Stimulated activated naive B cell treated with anti-CD40 and anti-IgM and Interleukin-4, amounts not matched to agents 10 μg/mL and 1 μg/mL and 100 μg/mL, for 72 hours (primary cell): ENCODE measurements at regions not wholly inside any gene's neighbourhood (a gene's known extent, or its start where the extent isn't known, plus 50 kb on each side); places are given as distances from the start of the nearest gene placed in this dataset.
A peak's percentile ranks its signal among the peaks of the same experiment; 100 is the strongest.

Source experiments
- ATAC-seq, 2 donors: fragments of 150-1000 bp; cut with Tn5 transposase; replicated peaks; 2 replicates each; pipeline ENCODE4 v1.10.0; 2021; ENCODE audit warnings: moderate library complexity in 1 of 2
- DNase-seq: peaks from one replicate; pipeline ENCODE4 v3.0.0; 2021
- H3K27ac Mint-ChIP-seq: one replicate; pipeline ENCODE4 v1.8.0; 2022; ENCODE audit warnings: mild to moderate bottlenecking, mixed read lengths
- H3K27me3 Mint-ChIP-seq, 2 donors: one replicate each; pipeline ENCODE4 v1.8.0; 2022; ENCODE audit warnings: mixed read lengths in 2 of 2
- H3K36me3 Mint-ChIP-seq, 2 donors: one replicate each; pipeline ENCODE4 v1.8.0; 2022; ENCODE audit warnings: mixed read lengths in 2 of 2, mild to moderate bottlenecking in 1 of 2
- H3K4me1 Mint-ChIP-seq, 2 donors: one replicate each; pipeline ENCODE4 v1.8.0; 2022; ENCODE audit warnings: mixed read lengths in 2 of 2, mild to moderate bottlenecking in 1 of 2
- H3K4me3 Mint-ChIP-seq, 2 donors: one replicate each; pipeline ENCODE4 v1.8.0; 2022; ENCODE audit warnings: mild to moderate bottlenecking in 2 of 2, mixed read lengths in 2 of 2, moderate library complexity in 1 of 2
- H3K9me3 Mint-ChIP-seq, 2 donors: one replicate each; pipeline ENCODE4 v1.8.0; 2022; ENCODE audit warnings: mixed read lengths in 2 of 2, mild to moderate bottlenecking in 1 of 2

DNA sequence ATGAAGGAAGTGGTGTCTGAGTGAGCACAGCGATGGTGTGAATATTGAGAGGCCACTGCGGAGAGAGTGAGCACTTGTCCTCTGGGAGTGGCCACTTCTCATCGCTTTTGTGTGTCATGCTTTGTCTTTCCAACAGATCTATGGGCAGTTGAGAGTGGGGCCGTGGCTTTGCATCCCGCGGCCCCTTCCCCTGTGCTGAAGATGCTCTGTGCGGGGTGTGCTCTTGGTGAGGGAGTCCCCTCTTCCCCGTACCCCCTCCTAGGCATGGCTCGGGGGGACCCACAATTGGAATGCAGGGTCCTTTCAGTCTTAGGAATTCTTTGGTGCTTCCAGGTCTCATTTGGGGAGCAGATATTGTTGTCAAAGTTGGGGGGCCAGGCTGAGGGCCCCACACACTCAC is 197.3 kb upstream of the WSCD1 start:
- Mint-ChIP-seq H3K36me3 (no peaks in the 10 kb centered on the region), H3K4me3 (no peak overlapping the region), H3K4me1 (peaks cover 0 to 1% of the 10 kb centered on the region in 2 donors), H3K27ac (no peak overlapping the region), H3K9me3 (no peaks in the 10 kb centered on the region), H3K27me3 (peaks cover 24 to 35% of the 10 kb centered on the region in 2 donors)
- no peak for DNase-seq
- ATAC-seq = no peak

DNA sequence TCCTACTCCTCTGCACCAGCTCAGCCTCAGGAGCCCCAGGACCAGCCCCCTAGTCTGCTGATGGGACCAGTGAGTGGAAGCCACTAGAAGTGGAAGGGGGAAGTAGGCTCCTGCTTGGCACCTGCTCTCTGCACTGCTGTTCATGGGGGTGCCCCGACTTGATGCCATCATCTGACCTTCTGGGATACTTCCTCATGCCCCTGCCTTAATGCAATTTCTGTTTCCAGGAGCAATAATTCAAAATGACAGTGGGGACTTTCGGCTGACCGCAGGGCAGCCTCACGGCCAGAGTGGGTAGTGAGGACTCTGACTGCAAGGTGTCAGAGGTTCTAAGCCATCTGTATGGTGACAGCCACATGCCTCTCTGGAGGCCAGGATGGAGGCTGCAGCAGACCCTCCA is 196.4 kb upstream of the WSCD1 start:
- DNase-seq (no peak), ATAC-seq (peak in 1 of 2 donors; percentile 60)
- no peak overlapping the region for H3K4me3 Mint-ChIP-seq
- no peaks in the 10 kb centered on the region for H3K9me3 Mint-ChIP-seq
- H3K36me3 Mint-ChIP-seq = no peaks in the 10 kb centered on the region
- H3K27ac Mint-ChIP-seq = no peak overlapping the region
- peaks cover 0 to 1% of the 10 kb centered on the region in 2 donors for H3K4me1 Mint-ChIP-seq
- H3K27me3 Mint-ChIP-seq = peaks cover 24 to 35% of the 10 kb centered on the region in 2 donors

- H3K4me3 Mint-ChIP-seq = no peak overlapping the region
- H3K4me1 Mint-ChIP-seq = peaks cover 0 to 1% of the 10 kb centered on the region in 2 donors
- H3K27me3 Mint-ChIP-seq = peaks cover 24 to 35% of the 10 kb centered on the region in 2 donors
- ATAC-seq (no peak), DNase-seq (no peak)
- H3K36me3 Mint-ChIP-seq = no peaks in the 10 kb centered on the region
- H3K27ac Mint-ChIP-seq = no peak overlapping the region
- no peaks in the 10 kb centered on the region for H3K9me3 Mint-ChIP-seq
Observed at GRCh38 chr17:5874486-5874885, 195.7 kb upstream of the WSCD1 start.

GRCh38 chr17:5877366-5877765 is 192.8 kb upstream of the WSCD1 start:
- Mint-ChIP-seq H3K4me1 (peaks cover 0 to 1% of the 10 kb centered on the region in 2 donors), H3K36me3 (no peaks in the 10 kb centered on the region), H3K27ac (no peak overlapping the region), H3K9me3 (no peaks in the 10 kb centered on the region), H3K27me3 (peaks cover 12 to 34% of the 10 kb centered on the region in 2 donors), H3K4me3 (no peak overlapping the region)
- DNase-seq (no peak), ATAC-seq (no peak)

DNA sequence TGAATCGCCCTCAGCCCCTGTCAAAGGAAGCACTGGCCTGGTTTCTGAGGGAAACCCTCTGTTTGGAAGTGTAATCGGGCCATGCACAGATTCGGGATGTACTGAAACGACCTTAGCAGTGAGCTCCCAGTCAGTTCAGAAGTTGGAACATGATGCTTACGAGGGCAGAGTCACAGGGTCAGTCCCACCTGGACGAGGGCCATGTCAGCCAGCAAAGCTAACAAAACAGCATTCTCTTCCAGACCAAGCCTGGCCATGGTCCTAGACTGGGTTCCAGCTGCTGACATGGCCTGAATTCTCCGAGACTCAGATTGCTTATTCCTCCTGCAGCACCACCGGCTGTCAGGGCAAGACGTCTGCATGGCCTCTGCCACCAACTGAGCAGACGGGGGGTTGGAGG is 192.2 kb upstream of the WSCD1 start:
- no peaks in the 10 kb centered on the region for H3K36me3 Mint-ChIP-seq
- H3K27me3 Mint-ChIP-seq = peaks cover 12 to 37% of the 10 kb centered on the region in 2 donors
- ATAC-seq (no peak), DNase-seq (no peak)
- H3K4me1 Mint-ChIP-seq = peaks cover 0 to 1% of the 10 kb centered on the region in 2 donors
- no peak overlapping the region for H3K4me3 Mint-ChIP-seq
- H3K9me3 Mint-ChIP-seq = no peaks in the 10 kb centered on the region
- H3K27ac Mint-ChIP-seq = no peak overlapping the region

DNA sequence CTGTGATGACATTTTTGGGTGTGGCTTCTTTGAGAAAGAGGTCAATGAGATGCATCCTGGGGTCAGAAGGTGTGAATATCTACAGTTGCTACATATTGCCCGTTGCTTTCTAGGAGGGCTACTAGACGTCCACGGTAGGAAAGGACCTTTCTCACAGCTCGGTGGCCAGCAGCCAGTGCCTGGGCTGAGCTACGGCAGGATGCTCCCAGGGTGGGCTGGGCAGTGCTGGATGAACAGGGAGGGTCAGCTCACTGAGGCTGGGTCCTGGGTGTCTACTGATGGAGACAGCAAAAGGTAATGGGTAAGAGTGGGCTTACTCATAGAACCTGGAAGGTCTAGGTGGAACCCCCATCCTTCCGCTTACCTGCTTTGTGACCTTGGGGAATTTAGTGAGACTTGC is 188.3 kb upstream of the WSCD1 start:
- peaks cover 13 to 29% of the 10 kb centered on the region in 2 donors for H3K27me3 Mint-ChIP-seq
- no peak overlapping the region for H3K4me3 Mint-ChIP-seq
- H3K4me1 Mint-ChIP-seq = peaks cover 0 to 2% of the 10 kb centered on the region in 2 donors
- no peak overlapping the region for H3K27ac Mint-ChIP-seq
- ATAC-seq (no peak), DNase-seq (no peak)
- no peaks in the 10 kb centered on the region for H3K9me3 Mint-ChIP-seq
- no peaks in the 10 kb centered on the region for H3K36me3 Mint-ChIP-seq

GRCh38 chr17:5883775-5884665 is 186.2 kb upstream of the WSCD1 start:
- Mint-ChIP-seq H3K4me3 (no peak overlapping the region), H3K27me3 (peaks cover 7 to 33% of the 10 kb centered on the region in 2 donors), H3K9me3 (no peaks in the 10 kb centered on the region), H3K4me1 (peaks cover 0 to 2% of the 10 kb centered on the region in 2 donors), H3K36me3 (no peaks in the 10 kb centered on the region), H3K27ac (no peak overlapping the region)
- DNase-seq = no peak
- no peak for ATAC-seq

DNA sequence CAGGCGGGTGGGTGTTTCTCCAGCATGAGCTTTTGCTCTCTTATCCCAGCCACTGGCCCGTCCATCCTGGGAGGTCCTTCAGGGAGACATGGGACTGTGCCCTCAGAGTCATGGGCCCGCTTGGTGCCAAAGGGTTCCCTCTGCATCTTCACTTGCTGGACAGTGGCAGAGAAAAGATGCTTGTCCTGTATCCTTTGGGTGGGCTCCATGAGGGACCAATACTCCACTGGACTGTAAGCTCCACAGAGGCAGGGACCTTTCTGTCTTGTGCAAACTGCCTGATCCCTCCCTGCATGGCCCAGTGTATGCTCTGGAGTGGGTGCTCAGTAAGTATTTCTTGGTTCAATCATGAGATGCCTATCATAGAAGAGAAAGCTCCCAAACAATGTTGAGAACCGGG is 184.8 kb upstream of the WSCD1 start:
- Mint-ChIP-seq H3K36me3 (no peaks in the 10 kb centered on the region), H3K4me1 (peaks cover 0 to 2% of the 10 kb centered on the region in 2 donors), H3K9me3 (peaks cover 3 to 6% of the 10 kb centered on the region in 2 donors), H3K27me3 (peaks cover 7 to 30% of the 10 kb centered on the region in 2 donors), H3K27ac (no peak overlapping the region), H3K4me3 (no peak overlapping the region)
- DNase-seq = no peak
- no peak for ATAC-seq

DNA sequence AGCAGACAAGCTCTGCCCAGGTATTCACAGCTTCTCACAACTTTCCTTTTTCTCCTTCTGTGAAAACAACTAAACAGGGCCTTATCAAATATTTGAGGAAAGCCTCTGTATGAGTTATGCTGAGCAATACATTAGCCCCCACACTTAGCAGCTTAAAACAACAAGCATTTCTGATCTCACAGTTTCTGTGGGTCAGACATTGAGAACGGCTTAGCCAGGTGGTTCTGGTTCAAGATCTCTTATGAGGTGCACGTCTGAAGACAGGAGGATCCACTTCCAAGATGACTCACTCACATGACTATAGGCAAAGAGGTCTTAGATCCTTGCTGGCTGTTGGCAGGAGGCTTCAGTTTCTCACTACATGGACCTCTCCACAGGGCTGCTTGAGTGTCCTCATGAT is 181.4 kb upstream of the WSCD1 start:
- no peaks in the 10 kb centered on the region for H3K36me3 Mint-ChIP-seq
- DNase-seq (no peak), ATAC-seq (no peak)
- H3K4me3 Mint-ChIP-seq = no peak overlapping the region
- H3K9me3 Mint-ChIP-seq = peaks cover 4 to 6% of the 10 kb centered on the region in 2 donors
- H3K27me3 Mint-ChIP-seq = peaks cover 18 to 21% of the 10 kb centered on the region in 2 donors
- H3K27ac Mint-ChIP-seq = no peak overlapping the region
- H3K4me1 Mint-ChIP-seq = no peaks in the 10 kb centered on the region

DNA sequence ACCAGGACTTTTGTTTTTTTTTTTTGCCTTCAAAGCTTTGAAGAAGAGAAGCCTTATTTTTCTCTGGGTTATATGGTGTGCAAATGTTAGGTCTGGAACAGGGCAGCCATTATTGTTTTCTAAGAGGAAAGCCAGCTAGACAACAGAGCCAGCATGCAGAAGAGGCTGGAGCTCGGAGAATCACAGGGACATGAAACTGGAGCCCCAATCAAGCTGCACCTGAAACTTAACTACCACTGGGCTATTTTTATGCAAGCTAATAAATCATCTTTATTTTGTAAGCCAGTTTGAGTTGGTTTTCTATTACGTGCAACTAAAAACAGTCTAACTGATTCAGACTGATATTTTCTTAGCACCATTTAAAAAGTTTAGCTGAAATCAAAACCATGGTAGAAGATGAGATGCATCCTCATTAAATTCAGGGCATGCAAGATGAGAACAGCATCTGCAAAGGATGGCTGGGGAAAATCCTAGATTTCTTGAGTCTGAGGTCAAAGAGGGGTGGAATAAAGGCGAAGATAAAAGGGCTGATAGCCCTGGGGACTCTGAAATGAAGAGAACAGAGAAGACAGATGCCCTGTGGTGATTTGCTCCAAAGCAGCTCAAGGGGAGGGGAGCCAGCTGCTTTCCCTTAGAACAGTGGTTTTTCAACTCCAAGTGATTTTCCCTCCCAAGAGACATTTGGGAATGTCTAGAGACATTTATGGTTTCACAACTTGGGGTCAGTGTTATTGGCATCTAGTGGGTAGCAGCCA is 177.1 kb upstream of the WSCD1 start:
- Mint-ChIP-seq H3K9me3 (peaks cover 6 to 8% of the 10 kb centered on the region in 2 donors), H3K4me1 (peaks cover 5 to 6% of the 10 kb centered on the region in 2 donors), H3K4me3 (no peak overlapping the region), H3K27me3 (peaks cover 33 to 40% of the 10 kb centered on the region in 2 donors), H3K36me3 (no peaks in the 10 kb centered on the region), H3K27ac (no peak overlapping the region)
- DNase-seq (no peak), ATAC-seq (no peak)

- Mint-ChIP-seq H3K4me1 (peaks cover 5 to 6% of the 10 kb centered on the region in 2 donors), H3K4me3 (no peak overlapping the region), H3K27ac (no peak overlapping the region), H3K36me3 (no peaks in the 10 kb centered on the region), H3K27me3 (peaks cover 27 to 45% of the 10 kb centered on the region in 2 donors), H3K9me3 (peaks cover 6 to 8% of the 10 kb centered on the region in 2 donors)
- ATAC-seq = no peak
- DNase-seq = no peak
Observed at GRCh38 chr17:5893741-5894140, 176.4 kb upstream of the WSCD1 start.

GRCh38 chr17:5895276-5895675 is 174.9 kb upstream of the WSCD1 start:
- Mint-ChIP-seq H3K27me3 (peaks cover 23 to 45% of the 10 kb centered on the region in 2 donors), H3K36me3 (no peaks in the 10 kb centered on the region)
- no peak for ATAC-seq

GRCh38 chr17:5896215-5896614 is 174.0 kb upstream of the WSCD1 start:
- DNase-seq (no peak), ATAC-seq (no peak)
- Mint-ChIP-seq H3K4me1 (peaks cover 5 to 6% of the 10 kb centered on the region in 2 donors), H3K9me3 (peaks cover 0 to 4% of the 10 kb centered on the region in 2 donors), H3K36me3 (no peaks in the 10 kb centered on the region), H3K4me3 (no peak overlapping the region), H3K27me3 (peaks cover 23 to 45% of the 10 kb centered on the region in 2 donors), H3K27ac (no peak overlapping the region)

More at GRCh38 chr17:5895276-5895675, 174.9 kb upstream of the WSCD1 start:
- peaks cover under 1 to 5% of the 10 kb centered on the region in 2 donors for H3K9me3 Mint-ChIP-seq
- H3K4me3 Mint-ChIP-seq = no peak overlapping the region
- peaks cover 5 to 6% of the 10 kb centered on the region in 2 donors for H3K4me1 Mint-ChIP-seq
- DNase-seq = no peak
- H3K27ac Mint-ChIP-seq = no peak overlapping the region

GRCh38 chr17:5897275-5897911 is 172.8 kb upstream of the WSCD1 start:
- no peak overlapping the region for H3K4me3 Mint-ChIP-seq
- no peak for DNase-seq
- H3K4me1 Mint-ChIP-seq = peaks cover 5 to 6% of the 10 kb centered on the region in 2 donors
- no peak for ATAC-seq
- peaks cover 0 to 2% of the 10 kb centered on the region in 2 donors for H3K36me3 Mint-ChIP-seq
- H3K27me3 Mint-ChIP-seq = peaks cover 23 to 39% of the 10 kb centered on the region in 2 donors
- H3K9me3 Mint-ChIP-seq = peaks cover 0 to 5% of the 10 kb centered on the region in 2 donors
- H3K27ac Mint-ChIP-seq = no peak overlapping the region
